Endothelial cell of umbilical vein (primary cell): ENCODE measurements at regions not wholly inside any gene's neighbourhood (a gene's known extent, or its start where the extent isn't known, plus 50 kb on each side); places are given as distances from the start of the nearest gene placed in this dataset.

ENCODE experiments used
- BruUV-seq: library from RNA; stranded (reverse); fragments of 400-500 nt; replicated peaks from 2 replicates; lab custom pipeline; 2021; lab: Mats Ljungman, UMichigan
- CTCF ChIA-PET: fragments of 300-600, 350-600 bp; sonication (Branson Sonifier 250); formaldehyde crosslinking; loops from one replicate; lab custom pipeline; 2021; ENCODE audit warnings: antibody characterized with exemption, inconsistent platforms; lab: Charles Lee
- POLR2A ChIA-PET: fragments of 300-600, 350-600 bp; sonication (Branson Sonifier 250); formaldehyde crosslinking; loops from one replicate; lab custom pipeline; 2021; ENCODE audit warnings: antibody characterized with exemption, inconsistent platforms; lab: Charles Lee
- DNase-seq: peaks from one replicate; pipeline ENCODE4 v3.0.0-alpha.2; 2011; ENCODE audit warnings: low read depth, low spot score
- FAIRE-seq: peaks from 2 replicates; lab custom pipeline; 2011; peaks lifted over from hg19 to GRCh38; lab: Jason Lieb, UNC
- H2AFZ ChIP-seq: 2 replicates; pipeline ENCODE4 v1.6.0; 2012; ENCODE audit warnings: low read depth, low read length, control low read depth, inconsistent platforms
- H3K27ac ChIP-seq: 2 replicates; pipeline ENCODE4 v1.5.1; 2011; ENCODE audit warnings: low read depth, mild to moderate bottlenecking, control low read depth, low read length, moderate library complexity; ENCODE audit not compliant: insufficient read depth
- H3K27me3 ChIP-seq, 2 experiments: 2 replicates each; pipeline versions ENCODE4 v1.6.0 to v1.6.1; 2011; ENCODE audit warnings: low read length in 2 of 2, mixed read lengths in 1 of 2; ENCODE audit not compliant: control insufficient read depth in 2 of 2, insufficient read depth in 2 of 2
- H3K36me3 ChIP-seq, 2 experiments: 2 replicates in 1 of 2; 3 replicates in 1 of 2; pipeline ENCODE4 v1.5.1; 2011; ENCODE audit warnings: low read length in 2 of 2, mild to moderate bottlenecking in 1 of 2, moderate library complexity in 1 of 2; ENCODE audit not compliant: control insufficient read depth in 2 of 2, insufficient read depth in 2 of 2; ENCODE audit errors: extremely low read depth in 1 of 2
- H3K4me1 ChIP-seq: 3 replicates; pipeline ENCODE4 v1.5.1; 2011; ENCODE audit warnings: mild to moderate bottlenecking, low read length; ENCODE audit not compliant: control insufficient read depth, insufficient read depth; ENCODE audit errors: extremely low read depth
- H3K4me2 ChIP-seq: 2 replicates; pipeline ENCODE4 v1.6.1; 2011; ENCODE audit warnings: low read length, control low read depth, mixed read lengths; ENCODE audit not compliant: insufficient read depth
- H3K4me3 ChIP-seq, 3 experiments: fragments of 200-600 bp in 1 of 3; sonication (generic), shearing (Covaris generic) in 1 of 3; replicated peaks in 1 of 3; 2 replicates each; pipeline ENCODE4 v1.5.1; 2011 to 2016; ENCODE audit warnings: control low read depth in 3 of 3, low read length in 3 of 3, mild to moderate bottlenecking in 2 of 3, inconsistent platforms in 1 of 3, low read depth in 1 of 3, moderate library complexity in 1 of 3; ENCODE audit not compliant: insufficient read depth in 1 of 3
- H3K79me2 ChIP-seq: 2 replicates; pipeline ENCODE4 v1.6.0; 2012; ENCODE audit warnings: low read length, inconsistent platforms; ENCODE audit not compliant: control insufficient read depth, insufficient read depth
- H3K9ac ChIP-seq: replicated peaks from 2 replicates; pipeline ENCODE3; 2011; ENCODE audit warnings: low read length, control low read depth; ENCODE audit not compliant: insufficient read depth; ENCODE audit errors: extremely low read depth
- H3K9me1 ChIP-seq: replicated peaks from 3 replicates; pipeline ENCODE4 v1.6.0; 2011; ENCODE audit warnings: mild to moderate bottlenecking, low read length; ENCODE audit not compliant: control insufficient read depth, insufficient read depth; ENCODE audit errors: extremely low read depth
- H3K9me3 ChIP-seq: replicated peaks from 2 replicates; pipeline ENCODE4 v1.5.1; 2012; ENCODE audit warnings: low read length, inconsistent platforms; ENCODE audit not compliant: control insufficient read depth, insufficient read depth
- H4K20me1 ChIP-seq: replicated peaks from 2 replicates; pipeline ENCODE3; 2011; ENCODE audit warnings: mild to moderate bottlenecking, low read length; ENCODE audit not compliant: control insufficient read depth, insufficient read depth; ENCODE audit errors: extremely low read depth
- EZH2 ChIP-seq: IDR thresholded peaks from 2 replicates; pipeline ENCODE4 v1.6.1; 2012; ENCODE audit warnings: borderline replicate concordance, low read depth, mild to moderate bottlenecking, moderate library complexity, low read length, inconsistent platforms; ENCODE audit not compliant: severe bottlenecking
- FOS ChIP-seq: IDR thresholded peaks from 2 replicates; pipeline ENCODE4 v1.6.1; 2011; ENCODE audit warnings: mild to moderate bottlenecking, low read length, moderate library complexity, borderline replicate concordance; ENCODE audit not compliant: insufficient read depth
- GATA2 ChIP-seq: IDR thresholded peaks from 2 replicates; pipeline ENCODE4 v1.7.0; 2011; ENCODE audit warnings: low read depth, mild to moderate bottlenecking, moderate library complexity, mixed read lengths, low read length; ENCODE audit not compliant: insufficient read length, insufficient read depth
- JUN ChIP-seq: IDR thresholded peaks from 2 replicates; pipeline ENCODE4 v1.6.1; 2011; ENCODE audit warnings: borderline replicate concordance, low read depth; ENCODE audit not compliant: insufficient read length, insufficient read depth
- MYC ChIP-seq: IDR thresholded peaks from one replicate; pipeline ENCODE4 v1.6.1; 2011; ENCODE audit warnings: mild to moderate bottlenecking, low read depth, low read length
- POLR2A ChIP-seq: IDR thresholded peaks from 2 replicates; pipeline ENCODE4 v1.6.1; 2012; ENCODE audit warnings: low read depth, mild to moderate bottlenecking, control low read depth, low read length
- POLR2AphosphoS5 ChIP-seq: IDR thresholded peaks from 2 replicates; pipeline ENCODE4 v1.6.1; 2012; ENCODE audit warnings: low read depth, mild to moderate bottlenecking, control low read depth, low read length, moderate library complexity; ENCODE audit not compliant: insufficient read depth
- dilution Hi-C: fragments of 300-500 bp; cut with MboI; formaldehyde crosslinking; loops from one replicate; pipeline ENCODE4 v1.15.0; 2019; ENCODE audit warnings: low sequenced_read_pairs; ENCODE audit not compliant: extremely low pct_ligation_motif_present
- intact Hi-C: fragments of 100-400 bp; cut with micrococcal nuclease; formaldehyde crosslinking; loops from one replicate; pipeline ENCODE4 v1.10.0; 2022
- TF ChIP-seq, protein P1 (sequence below): IDR thresholded peaks from 2 replicates; pipeline ENCODE4 v1.6.1; 2011; ENCODE audit not compliant: insufficient read depth, insufficient read length
- TF ChIP-seq, protein P2 (sequence below), 2 donors: IDR thresholded peaks; 1 replicate in 1 of 2; 2 replicates in 1 of 2; pipeline ENCODE4 v1.5.1; 2011; ENCODE audit warnings: low read length in 2 of 2, mild to moderate bottlenecking in 2 of 2, moderate library complexity in 2 of 2, control low read depth in 1 of 2, inconsistent platforms in 1 of 2, low read depth in 1 of 2; ENCODE audit not compliant: insufficient read depth in 1 of 2; ENCODE audit errors: extremely low read depth in 1 of 2

- no peak for TF ChIP-seq MYC
- TF ChIP-seq, protein P1, sequence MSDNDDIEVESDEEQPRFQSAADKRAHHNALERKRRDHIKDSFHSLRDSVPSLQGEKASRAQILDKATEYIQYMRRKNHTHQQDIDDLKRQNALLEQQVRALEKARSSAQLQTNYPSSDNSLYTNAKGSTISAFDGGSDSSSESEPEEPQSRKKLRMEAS, result no peak
- TF ChIP-seq EZH2, result no peak
- TF ChIP-seq POLR2AphosphoS5, result no peak
- Histone ChIP-seq H3K9ac (no peak overlapping the region), H3K27me3 (no peaks in the 10 kb centered on the region), H3K9me3 (no peaks in the 10 kb centered on the region), H3K9me1 (no peaks in the 10 kb centered on the region), H3K36me3 (no peaks in the 10 kb centered on the region), H3K4me1 (no peaks in the 10 kb centered on the region), H2AFZ (no peak overlapping the region), H3K79me2 (no peaks in the 10 kb centered on the region), H4K20me1 (no peaks in the 10 kb centered on the region), H3K4me2 (no peak overlapping the region), H3K27ac (no peak overlapping the region), H3K4me3 (no peak overlapping the region)
- dilution Hi-C loops (no loop called here), intact Hi-C loops (no loop called here)
- no peak for FAIRE-seq
- no peak for DNase-seq
- ChIA-PET CTCF (no interaction called here), POLR2A (no interaction called here)
- BruUV-seq, result no TSS peak
Observed at GRCh38 chr2:176781570-176782217, 430.9 kb upstream of the HNRNPA3 start.

DNA sequence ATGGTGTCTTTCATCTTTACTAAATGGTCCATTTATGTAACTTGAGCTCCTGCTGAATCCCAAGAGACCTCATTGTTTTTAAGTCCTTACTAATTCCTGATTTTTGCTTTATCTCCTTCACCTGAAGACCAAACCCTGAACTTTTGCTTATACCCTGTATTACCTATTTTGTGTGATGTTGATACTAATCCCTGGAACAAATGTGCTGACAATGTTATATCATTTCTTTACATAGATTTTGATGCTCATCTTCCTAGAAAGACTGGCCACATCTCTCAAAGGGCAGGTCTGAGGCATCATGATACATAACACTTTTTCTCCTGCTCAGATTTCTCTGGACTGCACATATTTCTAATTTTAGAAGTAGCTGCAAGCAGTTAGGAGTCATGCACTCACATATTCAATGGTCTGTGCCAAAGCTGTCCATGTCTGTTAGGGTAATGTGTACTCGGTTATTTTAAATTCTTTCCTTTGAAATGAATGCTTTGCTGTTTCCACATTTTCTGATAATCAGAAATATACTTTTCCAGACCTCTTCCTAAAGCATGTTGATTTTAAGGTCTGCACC, 427.9 kb upstream of the HNRNPA3 start:
- no peak overlapping the region for H3K27ac ChIP-seq
- ChIA-PET POLR2A (no interaction called here), CTCF (no interaction called here)

More for the DNA sequence above, 427.9 kb upstream of the HNRNPA3 start:
- Histone ChIP-seq H2AFZ (no peak overlapping the region), H3K36me3 (no peaks in the 10 kb centered on the region), H3K4me3 (no peak overlapping the region), H3K9me1 (no peaks in the 10 kb centered on the region), H3K9me3 (no peaks in the 10 kb centered on the region), H3K4me1 (no peaks in the 10 kb centered on the region), H3K4me2 (no peak overlapping the region), H3K9ac (no peak overlapping the region), H4K20me1 (no peaks in the 10 kb centered on the region), H3K27me3 (peaks cover 0 to 2% of the 10 kb centered on the region in 2 experiments), H3K79me2 (no peaks in the 10 kb centered on the region)
- intact Hi-C loops, result no loop called here
- BruUV-seq, result no TSS peak
- no peak for DNase-seq
- dilution Hi-C loops, result no loop called here
- TF ChIP-seq FOS (no peak), EZH2 (no peak), POLR2AphosphoS5 (no peak), POLR2A (no peak), GATA2 (no peak), MYC (no peak), JUN (no peak)
- TF ChIP-seq, protein P1, result no peak
- TF ChIP-seq, protein P2, sequence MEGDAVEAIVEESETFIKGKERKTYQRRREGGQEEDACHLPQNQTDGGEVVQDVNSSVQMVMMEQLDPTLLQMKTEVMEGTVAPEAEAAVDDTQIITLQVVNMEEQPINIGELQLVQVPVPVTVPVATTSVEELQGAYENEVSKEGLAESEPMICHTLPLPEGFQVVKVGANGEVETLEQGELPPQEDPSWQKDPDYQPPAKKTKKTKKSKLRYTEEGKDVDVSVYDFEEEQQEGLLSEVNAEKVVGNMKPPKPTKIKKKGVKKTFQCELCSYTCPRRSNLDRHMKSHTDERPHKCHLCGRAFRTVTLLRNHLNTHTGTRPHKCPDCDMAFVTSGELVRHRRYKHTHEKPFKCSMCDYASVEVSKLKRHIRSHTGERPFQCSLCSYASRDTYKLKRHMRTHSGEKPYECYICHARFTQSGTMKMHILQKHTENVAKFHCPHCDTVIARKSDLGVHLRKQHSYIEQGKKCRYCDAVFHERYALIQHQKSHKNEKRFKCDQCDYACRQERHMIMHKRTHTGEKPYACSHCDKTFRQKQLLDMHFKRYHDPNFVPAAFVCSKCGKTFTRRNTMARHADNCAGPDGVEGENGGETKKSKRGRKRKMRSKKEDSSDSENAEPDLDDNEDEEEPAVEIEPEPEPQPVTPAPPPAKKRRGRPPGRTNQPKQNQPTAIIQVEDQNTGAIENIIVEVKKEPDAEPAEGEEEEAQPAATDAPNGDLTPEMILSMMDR (IDR thresholded peaks at IDR 0.05; ENCODE audit: extremely low read depth in 1 of 2, insufficient read depth in 1 of 2, low read depth in 1 of 2, low read length in 2 of 2), result no peak
- no peak for FAIRE-seq
